CD14-positive monocyte (primary cell): ENCODE measurements at regions not wholly inside any gene's neighbourhood (a gene's known extent, or its start where the extent isn't known, plus 50 kb on each side); places are given as distances from the start of the nearest gene placed in this dataset.

Source experiments
- DNase-seq, 3 donors: peaks; one replicate each; pipeline ENCODE4 v3.0.0-alpha.2; 2011 to 2022
- H2AFZ ChIP-seq: 2 replicates; pipeline ENCODE4 v1.6.0; 2012; ENCODE audit warnings: mild to moderate bottlenecking, low read depth, low read length, inconsistent platforms; ENCODE audit not compliant: insufficient read depth, poor library complexity, severe bottlenecking
- H3K27ac ChIP-seq, 2 donors: 1 replicate in 1 of 2; 2 replicates in 1 of 2; pipeline ENCODE4 v1.5.1; 2012 to 2013; ENCODE audit warnings: low read length in 2 of 2, control low read depth in 1 of 2, inconsistent platforms in 1 of 2, low read depth in 1 of 2, mild to moderate bottlenecking in 1 of 2
- H3K27me3 ChIP-seq, 2 donors: one replicate each; pipeline versions ENCODE4 v1.6.0 to v1.6.1; 2011 to 2013; ENCODE audit warnings: low read length in 2 of 2; ENCODE audit not compliant: control insufficient read depth in 2 of 2, insufficient read depth in 2 of 2
- H3K36me3 ChIP-seq, 2 donors: replicated peaks in 1 of 2; 1 replicate in 1 of 2; 2 replicates in 1 of 2; pipeline versions ENCODE4 v1.5.1 to v1.6.1; 2012 to 2013; ENCODE audit warnings: low read length in 2 of 2, control low read depth in 1 of 2, inconsistent platforms in 1 of 2, mild to moderate bottlenecking in 1 of 2; ENCODE audit not compliant: insufficient read depth in 2 of 2, control insufficient read depth in 1 of 2
- H3K4me1 ChIP-seq, 2 donors: 1 replicate in 1 of 2; 2 replicates in 1 of 2; pipeline versions ENCODE4 v1.5.1 to v1.6.1; 2012 to 2013; ENCODE audit warnings: low read length in 2 of 2, control low read depth in 1 of 2, inconsistent platforms in 1 of 2, mild to moderate bottlenecking in 1 of 2, moderate library complexity in 1 of 2; ENCODE audit not compliant: insufficient read depth in 2 of 2, control insufficient read depth in 1 of 2
- H3K4me2 ChIP-seq: replicated peaks from 2 replicates; pipeline ENCODE3; 2012; ENCODE audit warnings: low read length, moderate library complexity, mild to moderate bottlenecking; ENCODE audit not compliant: poor library complexity, severe bottlenecking; ENCODE audit errors: extremely low read depth
- H3K4me3 ChIP-seq, 3 experiments: fragments of 200-600 bp in 1 of 3; sonication (generic) in 1 of 3; replicated peaks in 1 of 3; 1 replicate in 2 of 3; 2 replicates in 1 of 3; pipeline ENCODE4 v1.5.1; 2011 to 2013; ENCODE audit warnings: low read length in 3 of 3, mild to moderate bottlenecking in 3 of 3, control low read depth in 2 of 3, low read depth in 2 of 3, inconsistent platforms in 1 of 3, moderate library complexity in 1 of 3
- H3K79me2 ChIP-seq: 2 replicates; pipeline ENCODE4 v1.6.0; 2012; ENCODE audit warnings: mild to moderate bottlenecking, control low read depth, inconsistent platforms, low read length, moderate library complexity; ENCODE audit not compliant: insufficient read depth
- H3K9ac ChIP-seq: 2 replicates; pipeline ENCODE4 v1.6.0; 2017; ENCODE audit warnings: low read length, mild to moderate bottlenecking; ENCODE audit not compliant: insufficient read depth, poor library complexity, severe bottlenecking
- H3K9me3 ChIP-seq, 2 donors: replicated peaks in 1 of 2; 1 replicate in 1 of 2; 2 replicates in 1 of 2; pipeline versions ENCODE4 v1.5.1 to v1.6.1; 2012 to 2013; ENCODE audit warnings: low read length in 2 of 2, control low read depth in 1 of 2; ENCODE audit not compliant: control insufficient read depth in 1 of 2, insufficient read depth in 1 of 2
- H4K20me1 ChIP-seq: 2 replicates; pipeline ENCODE4 v1.6.0; 2012; ENCODE audit warnings: mild to moderate bottlenecking, low read length, control low read depth, moderate library complexity; ENCODE audit not compliant: insufficient read depth
- H3K27ac Mint-ChIP-seq, 7 donors: one replicate each; pipeline ENCODE4 v1.8.0; 2020; ENCODE audit warnings: mild to moderate bottlenecking in 7 of 7, mixed read lengths in 7 of 7, moderate library complexity in 6 of 7, inconsistent platforms in 2 of 7
- H3K27me3 Mint-ChIP-seq, 3 donors: one replicate each; pipeline ENCODE4 v1.8.0; 2021 to 2022; ENCODE audit warnings: low read depth in 3 of 3, mild to moderate bottlenecking in 3 of 3, mixed read lengths in 3 of 3, moderate library complexity in 3 of 3, inconsistent platforms in 1 of 3
- H3K36me3 Mint-ChIP-seq, 2 donors: one replicate each; pipeline ENCODE4 v1.8.0; 2020; ENCODE audit warnings: mixed read lengths in 2 of 2, inconsistent platforms in 1 of 2, mild to moderate bottlenecking in 1 of 2
- H3K4me1 Mint-ChIP-seq: one replicate; pipeline ENCODE4 v1.8.0; 2020; ENCODE audit warnings: mild to moderate bottlenecking, mixed read lengths
- H3K4me3 Mint-ChIP-seq, 2 donors: one replicate each; pipeline ENCODE4 v1.8.0; 2020; ENCODE audit warnings: mild to moderate bottlenecking in 2 of 2, mixed read lengths in 2 of 2, moderate library complexity in 1 of 2
- H3K9me3 Mint-ChIP-seq, 7 donors: one replicate each; pipeline ENCODE4 v1.8.0; 2020 to 2022; ENCODE audit warnings: mixed read lengths in 7 of 7, mild to moderate bottlenecking in 6 of 7, moderate library complexity in 6 of 7, inconsistent platforms in 2 of 7
- WGBS: methylation state at CpG from one replicate; pipeline ENCODE4 v1.1.5; 2013; ENCODE audit warnings: missing lambda C conversion rate; ENCODE audit not compliant: insufficient coverage; 5-methylcytosine and 5-hydroxymethylcytosine counted together
- intact Hi-C, 2 donors: fragments of 100-400 bp; cut with micrococcal nuclease; formaldehyde crosslinking; loops; one replicate each; pipeline versions ENCODE4 v1.15.0 to v1.15.1; 2023
- TF ChIP-seq, protein P1 (sequence below): fragments of 200-600 bp; IDR thresholded peaks from one replicate; pipeline ENCODE4 v1.8.0; 2022; ENCODE audit warnings: antibody characterized with exemption, mild to moderate bottlenecking

DNA sequence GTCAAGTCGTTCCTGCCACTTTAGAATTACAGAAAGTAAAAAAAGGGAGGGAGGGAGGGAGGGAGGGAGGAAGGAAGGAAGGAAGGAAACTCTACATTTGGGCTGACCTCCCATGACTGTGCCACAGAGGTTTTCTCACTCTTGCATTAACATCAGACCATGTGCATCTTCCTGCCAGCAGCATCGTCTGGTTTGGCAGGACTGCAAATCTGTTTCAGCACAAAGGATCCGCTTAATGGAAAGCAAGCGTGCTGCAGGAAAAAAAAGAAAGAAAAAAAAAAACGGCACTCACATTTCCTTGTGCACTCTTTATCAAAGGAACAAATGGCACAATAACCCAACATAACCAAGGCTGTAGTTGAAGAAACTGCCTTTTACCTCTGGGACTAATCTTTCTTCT, 148.8 kb upstream of the HES1 start:
- H3K36me3 Mint-ChIP-seq = no peaks in the 10 kb centered on the region
- no peaks in the 10 kb centered on the region for H3K36me3 ChIP-seq
- peaks cover 2 to 7% (median 6%) of the 10 kb centered on the region in 3 donors for H3K27me3 Mint-ChIP-seq
- intact Hi-C loops = no loop called here
- peaks cover 0 to 8% (median 5%) of the 10 kb centered on the region in 7 donors for H3K9me3 Mint-ChIP-seq
- H4K20me1 ChIP-seq = no peaks in the 10 kb centered on the region
- no peaks in the 10 kb centered on the region for H3K27me3 ChIP-seq
- no peak for DNase-seq
- no peaks in the 10 kb centered on the region for H3K9me3 ChIP-seq
- no peak overlapping the region for H2AFZ ChIP-seq
- no peak overlapping the region for H3K9ac ChIP-seq
- peaks cover 32% of the 10 kb centered on the region for H3K4me1 Mint-ChIP-seq
- peaks cover 13 to 14% of the 10 kb centered on the region in 2 donors for H3K4me1 ChIP-seq
- no peak overlapping the region for H3K27ac Mint-ChIP-seq
- TF ChIP-seq, protein P1, sequence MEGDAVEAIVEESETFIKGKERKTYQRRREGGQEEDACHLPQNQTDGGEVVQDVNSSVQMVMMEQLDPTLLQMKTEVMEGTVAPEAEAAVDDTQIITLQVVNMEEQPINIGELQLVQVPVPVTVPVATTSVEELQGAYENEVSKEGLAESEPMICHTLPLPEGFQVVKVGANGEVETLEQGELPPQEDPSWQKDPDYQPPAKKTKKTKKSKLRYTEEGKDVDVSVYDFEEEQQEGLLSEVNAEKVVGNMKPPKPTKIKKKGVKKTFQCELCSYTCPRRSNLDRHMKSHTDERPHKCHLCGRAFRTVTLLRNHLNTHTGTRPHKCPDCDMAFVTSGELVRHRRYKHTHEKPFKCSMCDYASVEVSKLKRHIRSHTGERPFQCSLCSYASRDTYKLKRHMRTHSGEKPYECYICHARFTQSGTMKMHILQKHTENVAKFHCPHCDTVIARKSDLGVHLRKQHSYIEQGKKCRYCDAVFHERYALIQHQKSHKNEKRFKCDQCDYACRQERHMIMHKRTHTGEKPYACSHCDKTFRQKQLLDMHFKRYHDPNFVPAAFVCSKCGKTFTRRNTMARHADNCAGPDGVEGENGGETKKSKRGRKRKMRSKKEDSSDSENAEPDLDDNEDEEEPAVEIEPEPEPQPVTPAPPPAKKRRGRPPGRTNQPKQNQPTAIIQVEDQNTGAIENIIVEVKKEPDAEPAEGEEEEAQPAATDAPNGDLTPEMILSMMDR = no peak
- no peaks in the 10 kb centered on the region for H3K79me2 ChIP-seq
- no peak overlapping the region for H3K27ac ChIP-seq
- no peak overlapping the region for H3K4me2 ChIP-seq
- no CpG with 5 or more reads among the region's 5 CpGs for WGBS
- H3K4me3 ChIP-seq = no peak overlapping the region
- H3K4me3 Mint-ChIP-seq = no peak overlapping the region

DNA sequence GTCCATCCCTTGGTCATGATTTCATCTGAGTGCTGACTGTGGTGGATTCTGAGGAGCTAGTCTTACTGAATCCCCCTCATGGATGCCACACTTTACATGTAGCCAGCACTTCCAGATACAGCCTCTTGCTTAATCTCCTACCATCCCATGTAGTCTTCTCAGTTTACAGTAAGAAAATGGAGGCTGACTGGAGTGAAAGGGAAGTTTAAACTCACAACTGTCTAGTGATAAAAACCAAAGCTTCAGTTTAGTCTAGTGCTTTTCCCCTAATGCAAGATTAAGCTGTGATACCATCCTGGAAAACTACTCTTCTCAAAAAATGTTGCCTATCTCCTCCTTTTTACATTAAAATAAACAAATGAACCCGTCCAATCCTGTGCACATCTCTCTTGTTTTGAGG, 146.8 kb upstream of the HES1 start:
- no peak overlapping the region for H3K4me3 Mint-ChIP-seq
- no peak overlapping the region for H3K27ac Mint-ChIP-seq
- peaks cover 5 to 16% (median 11%) of the 10 kb centered on the region in 3 donors for H3K27me3 Mint-ChIP-seq
- no peaks in the 10 kb centered on the region for H4K20me1 ChIP-seq
- no peaks in the 10 kb centered on the region for H3K36me3 ChIP-seq
- TF ChIP-seq, protein P1 = no peak
- no peaks in the 10 kb centered on the region for H3K36me3 Mint-ChIP-seq
- H3K9ac ChIP-seq = no peak overlapping the region
- no peak overlapping the region for H3K4me3 ChIP-seq
- peaks cover 0 to 8% (median 7%) of the 10 kb centered on the region in 7 donors for H3K9me3 Mint-ChIP-seq
- DNase-seq = no peak
- no peak overlapping the region for H3K4me2 ChIP-seq
- no peaks in the 10 kb centered on the region for H3K27me3 ChIP-seq
- H3K4me1 Mint-ChIP-seq = peaks cover 26% of the 10 kb centered on the region
- no peaks in the 10 kb centered on the region for H3K9me3 ChIP-seq
- peaks cover 9% of the 10 kb centered on the region in 2 donors for H3K4me1 ChIP-seq
- H2AFZ ChIP-seq = no peak overlapping the region
- no peak overlapping the region for H3K27ac ChIP-seq
- no peaks in the 10 kb centered on the region for H3K79me2 ChIP-seq
- no CpG with 5 or more reads among the region's 1 CpG for WGBS
- intact Hi-C loops = no loop called here
